GM19043 (cell line): ENCODE measurements at regions not wholly inside any gene's neighbourhood (a gene's known extent, or its start where the extent isn't known, plus 50 kb on each side); places are given as distances from the start of the nearest gene placed in this dataset.

ENCODE experiments used
- ATAC-seq: cut with Tn5 transposase; IDR thresholded peaks from one replicate; pipeline ENCODE4 v1.9.1; 2021; ENCODE audit warnings: low read depth; ENCODE audit not compliant: unreplicated experiment

DNA sequence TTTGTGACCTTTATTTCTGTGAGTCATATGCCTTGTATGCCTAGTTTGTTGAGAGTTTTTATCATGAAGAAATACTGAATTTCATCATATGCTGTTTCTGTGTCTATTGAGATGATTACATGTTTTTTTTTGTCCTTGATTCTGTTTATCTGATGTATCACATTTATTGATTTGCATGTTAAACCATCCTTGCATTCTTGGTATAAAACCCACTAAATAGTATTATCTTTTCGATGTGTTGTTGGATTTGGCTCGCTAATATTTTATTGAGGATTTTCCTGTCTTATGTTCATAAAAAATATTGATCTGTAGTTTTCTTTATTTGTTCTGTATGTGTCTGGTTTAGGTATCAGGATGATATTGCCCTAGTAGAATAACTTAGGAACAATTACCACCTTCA lies 164.7 kb upstream of the CHRM3 start:
- ATAC-seq, result no peak

DNA sequence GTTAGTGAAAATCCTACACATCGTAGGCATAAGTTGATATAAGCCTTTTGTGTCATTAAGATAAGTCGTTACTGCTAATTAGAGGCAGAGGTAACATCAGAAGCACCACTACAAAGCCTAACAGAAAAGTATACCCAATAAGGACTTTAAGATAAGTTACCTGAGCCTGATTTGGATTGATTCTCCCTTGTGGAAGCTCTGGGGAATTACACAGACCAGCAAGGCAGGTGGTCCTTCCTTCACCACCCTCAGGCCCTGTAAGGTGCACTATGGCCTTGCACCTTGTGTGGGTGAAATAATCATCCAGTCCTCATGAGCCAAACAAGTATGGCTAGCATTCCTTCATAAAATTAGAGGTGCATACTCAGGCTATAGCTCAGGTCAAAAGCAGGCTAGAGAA lies 166.7 kb upstream of the CHRM3 start:
- no peak for ATAC-seq

DNA sequence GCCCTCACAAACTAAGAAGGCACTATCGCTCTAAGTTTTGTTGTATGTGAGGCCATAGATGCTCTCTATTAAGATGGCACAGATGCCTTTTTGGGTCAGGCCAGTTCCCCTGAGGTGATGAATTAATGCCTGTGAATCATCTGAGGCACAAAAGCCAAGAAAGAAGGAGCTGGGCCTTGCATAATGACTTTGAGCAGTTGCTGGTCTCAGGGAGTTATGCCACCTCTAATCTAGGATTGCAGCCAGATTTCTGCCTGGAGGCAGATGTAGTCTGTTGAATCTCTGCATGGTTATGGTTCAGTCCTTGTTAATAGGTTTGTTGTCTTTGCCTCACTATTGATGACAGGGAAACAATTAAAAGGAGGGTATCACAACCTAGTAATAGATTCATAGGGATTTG lies 168.1 kb upstream of the CHRM3 start:
- ATAC-seq, result no peak

DNA sequence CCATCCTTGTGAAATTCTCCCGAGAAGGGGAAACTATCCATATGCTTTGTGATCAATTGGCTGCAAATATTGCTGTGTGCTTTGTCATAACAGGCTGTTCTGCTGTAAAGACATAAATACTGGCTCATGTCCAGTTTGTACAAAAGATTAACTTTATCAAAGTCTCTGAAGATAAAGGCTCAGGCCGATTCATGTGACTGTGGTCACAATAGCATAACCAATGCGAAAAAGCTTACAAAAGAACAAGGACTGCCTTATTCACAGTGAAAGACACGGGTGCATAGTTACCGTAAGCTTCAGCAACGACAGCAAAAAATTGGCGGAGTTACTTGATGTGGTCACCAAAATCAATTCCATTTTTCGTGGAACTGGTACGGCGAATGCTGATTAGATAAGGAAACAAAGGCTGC lies 173.6 kb upstream of the CHRM3 start:
- ATAC-seq, result no peak

DNA sequence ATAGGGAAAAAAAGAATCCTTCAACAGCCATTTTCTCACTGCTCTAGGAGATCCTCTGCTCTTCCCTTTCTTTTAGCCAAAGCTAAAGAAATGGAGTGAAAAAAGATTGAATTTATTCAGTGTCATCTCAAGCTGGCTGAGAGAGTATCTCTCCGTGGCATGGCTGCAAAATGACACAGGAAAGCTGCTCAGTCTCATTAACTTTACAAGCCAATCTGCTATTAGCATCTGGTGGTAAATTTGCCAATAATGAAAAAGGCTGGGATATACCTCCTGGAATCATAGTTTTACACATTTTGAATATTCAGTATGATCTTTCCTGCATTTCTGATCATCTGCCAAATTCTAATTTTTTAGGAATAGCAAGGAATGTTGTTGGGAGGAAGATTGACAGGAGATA lies 176.8 kb upstream of the CHRM3 start:
- ATAC-seq, result no peak

DNA sequence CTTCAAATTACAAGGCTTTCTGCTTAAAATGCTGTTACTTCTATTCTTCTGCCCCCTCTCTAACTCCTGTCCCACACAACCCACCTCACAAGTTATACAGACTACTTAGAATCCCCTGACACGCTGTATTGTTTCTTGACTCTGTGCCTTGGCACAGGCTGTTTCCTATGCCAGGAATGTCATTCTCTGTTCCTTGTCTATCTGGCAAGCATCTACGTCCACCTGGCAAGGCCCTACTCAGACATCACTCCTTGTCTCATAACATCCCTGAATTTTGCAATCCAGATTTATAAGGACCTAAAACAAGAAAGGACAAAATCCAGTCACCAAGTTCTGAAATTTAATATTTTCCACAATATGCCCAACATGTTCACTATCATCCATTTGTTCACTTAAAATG lies 182.0 kb upstream of the CHRM3 start:
- ATAC-seq, result no peak

DNA sequence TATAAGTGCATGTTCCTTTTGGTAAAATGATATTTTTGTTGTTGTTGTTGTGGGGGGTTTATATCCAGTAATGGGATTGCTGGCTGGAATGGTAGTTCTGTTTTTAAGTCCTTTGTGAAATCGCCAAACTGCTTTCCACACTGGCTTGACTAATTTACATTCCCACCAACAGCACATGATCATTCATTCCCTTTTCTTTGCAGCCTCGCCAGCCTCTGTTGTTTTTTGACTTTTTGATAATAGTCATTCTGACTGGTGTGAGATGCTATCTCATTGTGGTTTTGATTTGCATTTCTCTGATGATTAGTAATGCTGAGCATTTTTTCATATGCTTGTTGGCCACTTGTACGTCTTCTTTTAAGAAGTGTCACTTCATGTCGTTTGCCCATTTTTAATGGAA lies 188.5 kb upstream of the CHRM3 start:
- no peak for ATAC-seq

DNA sequence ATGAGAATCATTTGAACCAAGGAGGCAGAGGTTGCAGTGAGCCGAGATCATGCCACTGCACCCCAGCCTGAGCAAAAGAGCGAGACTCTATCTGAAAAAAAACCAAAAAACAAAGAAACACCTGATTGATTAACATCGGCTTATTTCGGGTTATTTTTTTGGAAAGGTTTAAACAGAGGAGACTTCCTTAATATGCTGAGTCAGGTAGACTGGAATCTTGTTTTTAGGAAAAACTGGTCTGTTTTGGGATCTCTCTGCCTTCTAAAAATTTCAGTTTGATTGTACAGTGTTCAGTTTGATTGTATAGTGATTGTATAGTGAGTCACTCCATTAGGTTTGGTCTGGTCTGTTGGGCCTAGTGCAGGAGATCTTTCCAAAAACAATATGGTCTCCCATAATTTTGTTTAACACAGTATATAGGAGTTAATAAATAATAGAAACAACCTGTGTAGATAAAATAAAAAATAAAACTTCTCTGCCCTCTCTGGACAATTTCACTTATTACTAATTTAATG lies 196.3 kb upstream of the CHRM3 start:
- ATAC-seq, result no peak

DNA sequence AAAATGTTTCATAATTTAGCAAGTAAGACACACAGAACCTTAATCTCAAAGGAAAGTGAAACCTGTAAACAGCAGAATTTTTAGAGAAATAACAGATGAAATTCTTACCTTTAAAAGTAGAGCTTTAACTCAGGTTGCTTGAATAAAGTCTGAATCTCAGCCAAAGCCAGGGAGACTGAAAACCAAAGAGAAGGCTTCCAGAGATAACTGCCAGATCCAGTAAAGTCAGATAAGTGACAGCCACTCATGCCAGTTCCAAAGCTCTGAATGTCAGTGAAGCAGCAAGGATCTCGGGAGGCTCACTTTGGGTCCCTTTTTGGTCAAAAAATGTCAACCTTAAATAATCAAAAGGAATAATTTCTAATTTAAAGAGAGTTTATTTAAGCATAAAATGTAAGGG lies 199.9 kb upstream of the CHRM3 start:
- ATAC-seq, result no peak

DNA sequence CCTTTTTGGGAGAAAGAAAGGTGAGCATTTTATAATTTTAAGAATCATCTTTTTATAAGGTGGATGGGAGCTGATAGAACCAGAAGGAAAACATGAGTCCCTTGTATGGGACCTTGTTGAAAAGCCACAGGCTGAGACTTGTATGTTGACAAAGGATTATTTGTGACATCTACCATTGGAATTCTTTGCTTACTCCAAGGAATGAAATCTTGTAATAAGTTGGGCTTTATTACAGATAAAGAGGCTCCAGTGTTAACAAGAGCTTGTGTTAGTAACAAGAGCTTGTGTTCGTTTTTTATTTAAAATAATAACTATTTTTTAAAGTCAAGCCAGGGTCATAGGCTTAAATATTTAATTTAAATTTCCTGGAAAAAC lies 201.1 kb upstream of the CHRM3 start:
- ATAC-seq, result no peak

DNA sequence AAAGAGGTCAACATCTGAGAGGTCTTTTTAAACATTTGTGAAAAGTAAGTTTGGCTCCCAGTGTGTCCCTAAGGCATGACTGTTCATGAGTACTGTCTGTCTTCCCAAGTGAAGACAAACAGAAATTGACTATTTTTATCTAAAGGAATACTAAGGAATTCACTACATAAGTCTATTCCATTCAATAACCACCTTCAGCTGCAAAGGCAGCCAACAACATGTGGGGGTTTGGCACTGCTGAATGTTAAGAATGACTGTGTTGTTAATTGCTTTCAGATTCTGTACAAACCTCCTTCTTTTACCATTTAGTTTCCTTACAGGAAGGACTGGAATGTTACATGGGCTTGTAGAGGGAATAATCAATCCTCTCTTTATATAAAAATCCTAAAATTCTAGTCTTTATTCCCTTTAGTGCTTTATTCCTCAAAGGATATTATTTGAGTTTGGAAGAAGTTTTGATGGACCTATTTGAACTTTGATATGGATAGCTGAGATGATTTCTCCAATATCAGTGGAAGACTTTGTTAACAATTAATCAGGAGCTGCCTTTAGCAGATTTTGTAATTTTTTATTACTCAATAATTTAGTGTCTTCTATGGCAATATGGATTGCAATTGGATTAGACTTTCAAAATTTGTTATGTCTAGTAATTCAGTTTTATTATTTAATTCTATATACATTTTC lies 201.7 kb upstream of the CHRM3 start:
- no peak for ATAC-seq

DNA sequence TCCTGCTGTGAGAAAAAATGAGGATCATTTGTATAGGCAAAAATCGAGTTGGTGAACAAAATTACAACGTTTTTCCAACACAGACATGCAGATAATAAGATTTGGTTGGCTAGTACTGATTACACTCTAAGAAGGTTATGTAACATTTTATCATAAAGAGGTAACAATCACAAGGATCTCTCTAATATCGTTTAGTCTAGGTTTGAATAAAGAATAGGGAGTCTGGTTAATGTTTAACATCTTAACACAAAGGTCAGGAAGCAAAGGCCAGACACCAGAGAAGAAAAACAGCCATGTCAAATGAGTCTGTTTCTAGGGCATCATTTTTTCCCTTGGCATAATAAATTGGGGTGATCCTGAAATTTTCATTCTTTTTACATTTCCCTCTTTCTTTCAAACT lies 207.4 kb upstream of the CHRM3 start:
- ATAC-seq, result no peak

DNA sequence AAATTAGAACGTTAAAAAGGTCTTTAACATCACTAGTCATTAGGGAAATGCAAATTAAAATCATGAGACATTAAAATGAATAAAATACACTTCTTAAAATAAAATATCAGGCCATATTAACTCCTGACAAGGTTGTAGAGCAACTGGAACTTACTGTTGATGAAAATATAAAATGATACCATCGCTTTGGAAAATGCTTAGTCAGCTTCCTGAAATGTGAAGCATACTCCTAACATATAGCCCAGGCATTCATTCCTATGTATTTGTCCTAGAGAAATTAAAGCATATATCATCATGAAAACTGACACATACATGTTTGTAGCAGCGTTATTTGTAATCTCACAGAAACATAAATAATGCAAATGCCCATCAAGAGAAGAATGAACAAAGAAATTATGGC lies 211.5 kb upstream of the CHRM3 start:
- ATAC-seq, result no peak

DNA sequence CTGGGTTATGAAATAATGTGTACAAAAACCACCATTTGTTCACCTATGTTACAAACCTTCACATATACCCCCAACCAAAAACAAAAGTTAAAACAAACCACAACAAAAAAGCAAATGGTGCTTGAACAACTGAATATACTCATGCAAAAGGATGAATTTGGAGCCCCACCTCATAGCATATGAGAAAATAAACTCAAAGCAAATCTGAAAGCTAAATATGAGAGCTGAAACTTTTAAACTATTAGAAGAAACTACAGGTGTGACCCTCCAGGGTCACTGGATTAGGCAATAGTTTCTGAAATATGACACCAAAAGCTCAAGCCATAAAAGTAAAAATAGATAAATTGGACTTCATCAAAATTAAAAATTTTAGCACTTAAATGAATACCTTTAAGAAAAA lies 215.5 kb upstream of the CHRM3 start:
- no peak for ATAC-seq

DNA sequence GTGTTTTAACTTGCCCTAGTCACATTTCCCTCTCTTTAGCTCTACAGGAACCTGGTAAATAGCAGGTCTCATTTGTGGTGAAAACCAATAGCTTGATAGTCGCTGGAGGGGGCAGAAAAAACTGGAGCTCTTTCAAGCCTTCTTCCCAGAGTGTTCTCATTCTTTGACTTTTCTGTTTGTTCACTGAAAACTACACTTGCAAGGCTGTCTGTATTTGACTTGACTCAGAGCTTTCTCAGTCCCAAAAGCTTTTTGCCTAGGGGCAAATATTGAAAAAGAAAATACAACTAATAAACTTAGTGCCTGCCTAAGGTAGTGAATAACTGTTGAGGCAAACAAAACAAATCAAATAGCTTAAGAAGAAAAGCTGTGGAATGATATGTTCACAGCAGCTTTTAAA lies 217.1 kb upstream of the CHRM3 start:
- no peak for ATAC-seq

DNA sequence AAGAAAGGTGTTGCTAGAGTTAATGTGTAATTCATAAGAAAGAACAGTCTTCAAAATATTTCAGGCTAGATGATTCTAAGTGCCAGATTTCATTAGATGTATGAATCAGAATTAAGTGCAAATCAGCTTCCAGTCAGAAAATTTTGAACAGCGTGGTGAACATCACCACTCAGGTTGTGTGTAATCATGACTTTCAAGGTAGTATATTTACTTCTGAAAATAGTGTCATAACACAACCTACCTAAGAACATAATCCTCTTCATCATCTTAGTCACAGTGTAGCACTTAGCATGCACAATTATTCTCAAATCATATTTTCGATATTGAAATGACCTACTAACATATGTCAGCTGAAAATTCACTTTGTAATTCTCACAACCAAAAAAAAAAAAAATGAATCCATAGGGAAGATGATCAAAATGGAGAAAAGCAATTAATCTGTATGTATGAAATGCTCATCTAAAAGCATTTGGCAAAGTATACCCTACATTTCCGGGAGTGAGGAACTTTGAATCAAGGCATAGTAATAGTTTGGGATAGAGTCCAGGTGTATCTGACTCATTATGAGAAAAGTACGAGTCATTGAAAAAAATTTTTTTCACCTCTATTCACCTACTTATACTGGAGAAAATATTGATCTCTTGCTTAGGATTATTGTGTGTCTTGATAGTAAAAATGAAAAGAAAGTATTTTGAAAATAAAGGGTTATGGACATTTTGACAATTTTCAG lies 221.8 kb upstream of the CHRM3 start:
- no peak for ATAC-seq

DNA sequence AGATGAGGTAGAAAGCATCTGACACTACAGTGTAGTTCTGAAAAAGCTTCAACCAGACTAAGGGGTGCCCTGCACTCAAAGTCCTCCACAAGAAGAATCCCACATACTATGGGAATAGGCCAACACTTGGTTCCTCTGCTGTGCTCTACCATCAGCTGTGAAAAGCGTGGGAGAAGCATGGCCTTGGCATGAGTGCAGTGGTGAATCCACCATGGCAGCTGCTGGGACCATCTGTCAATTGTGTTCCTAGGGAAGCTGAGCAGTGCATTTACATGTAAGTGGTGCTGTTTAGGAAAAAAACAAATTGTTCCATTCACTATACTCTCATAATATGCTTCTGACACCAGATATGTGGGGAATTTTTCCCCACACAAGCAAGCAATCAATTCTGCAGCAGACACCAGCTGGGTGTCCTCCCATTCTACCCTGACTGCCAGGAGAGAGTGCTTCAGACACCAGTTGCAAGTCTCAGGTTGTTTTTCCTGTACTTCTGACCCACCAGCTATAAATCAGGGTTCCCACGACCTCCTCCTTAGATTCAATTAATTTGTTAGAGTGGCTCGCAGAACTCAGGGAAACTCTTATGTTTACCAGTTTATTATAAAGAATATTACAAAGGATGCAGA lies 230.8 kb upstream of the CHRM3 start:
- ATAC-seq, result no peak

DNA sequence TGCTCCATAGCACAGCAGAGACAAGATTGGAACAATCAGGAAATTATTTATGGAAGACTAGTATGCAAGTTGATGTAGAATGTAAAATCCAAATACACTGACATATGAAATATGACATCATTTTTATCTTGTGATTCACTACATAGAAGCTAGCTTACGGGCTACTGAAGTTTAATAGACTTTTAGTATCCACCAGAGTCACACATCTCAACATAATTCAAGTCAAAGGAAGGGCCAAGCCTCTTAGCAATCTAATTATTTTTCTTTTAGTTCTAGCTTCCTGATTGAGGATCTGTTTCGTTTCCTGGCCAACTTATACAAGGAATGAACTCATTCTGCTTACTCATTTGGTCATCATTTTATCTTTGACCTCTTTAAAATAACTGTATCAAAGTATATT lies 234.4 kb upstream of the CHRM3 start:
- no peak for ATAC-seq

DNA sequence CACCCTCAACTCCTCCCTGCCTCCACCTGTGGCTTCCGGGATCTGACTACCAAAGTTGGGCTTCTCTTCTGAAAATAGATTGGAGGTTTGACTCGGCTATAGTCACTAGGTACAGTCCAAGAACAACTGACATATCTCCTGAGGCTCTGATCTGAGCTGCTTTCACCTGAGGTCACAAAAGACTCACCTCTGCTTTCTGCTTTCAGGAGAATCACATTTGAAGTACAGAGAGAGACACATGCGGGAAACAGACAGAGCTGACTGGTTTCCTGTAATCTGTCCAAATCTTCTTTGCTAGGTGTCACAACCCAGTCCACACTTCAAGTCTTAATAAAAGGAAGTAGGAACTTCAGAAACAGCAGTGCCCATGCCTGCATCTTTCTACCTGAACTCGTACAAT lies 245.4 kb upstream of the CHRM3 start:
- no peak for ATAC-seq

DNA sequence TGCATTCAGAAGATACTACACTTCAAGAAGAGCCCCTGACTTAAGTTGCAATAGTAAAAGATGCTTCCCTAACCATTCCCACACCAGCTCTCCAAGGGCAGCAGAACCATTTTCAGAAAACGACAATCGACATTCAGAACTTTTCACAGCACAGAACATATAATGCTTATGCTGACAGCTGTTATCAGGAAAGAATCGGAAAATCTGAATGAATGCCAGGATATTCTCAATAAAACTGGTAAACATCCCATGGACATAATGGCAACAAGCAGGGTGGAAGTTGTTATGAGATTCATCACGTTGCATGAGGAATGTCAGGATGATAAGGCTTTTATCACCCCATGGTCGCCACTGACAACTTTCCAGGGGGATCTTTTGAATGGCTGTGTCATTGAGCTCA lies 246.6 kb upstream of the CHRM3 start:
- ATAC-seq, result no peak

DNA sequence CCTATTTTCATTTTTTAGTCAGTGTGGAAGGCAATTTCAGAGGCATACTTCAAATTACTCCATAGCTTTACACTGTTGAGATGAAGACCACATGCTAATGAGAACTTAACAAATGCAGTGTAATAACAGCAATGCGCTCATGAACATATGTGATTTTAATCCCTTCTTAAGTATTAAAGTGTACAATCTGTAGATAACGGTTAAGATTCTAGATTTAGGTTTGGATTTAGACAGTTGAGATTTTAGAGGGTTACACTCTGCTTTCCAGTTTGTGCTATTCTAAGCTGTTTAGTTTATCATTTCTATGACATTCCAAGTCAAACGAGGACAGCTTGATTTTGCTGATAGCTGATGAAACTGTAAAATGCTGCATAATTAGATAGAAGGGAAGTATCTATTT lies 257.8 kb upstream of the CHRM3 start:
- ATAC-seq, result no peak

DNA sequence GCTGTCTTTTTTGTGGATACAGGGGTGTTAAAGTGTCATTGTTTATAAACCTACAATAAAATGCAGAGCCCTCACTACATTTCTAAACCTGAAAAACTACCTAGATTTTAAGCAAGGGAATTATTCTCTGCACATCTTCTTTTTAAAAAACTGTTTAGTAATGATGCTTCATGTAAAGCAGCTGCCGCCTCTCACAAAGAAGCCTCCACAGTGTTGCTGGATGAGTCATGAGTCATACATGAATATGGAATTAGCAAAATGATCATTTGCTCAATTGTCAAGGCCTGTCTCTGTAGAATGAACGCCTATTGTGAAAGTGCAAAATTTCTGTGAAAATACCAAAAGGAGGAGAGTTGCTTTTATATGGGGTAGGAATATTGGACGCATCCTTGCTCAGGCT lies 259.5 kb upstream of the CHRM3 start:
- ATAC-seq, result no peak
